IMR-90 (cell line): ENCODE measurements at regions not wholly inside any gene's neighbourhood (a gene's known extent, or its start where the extent isn't known, plus 50 kb on each side); places are given as distances from the start of the nearest gene placed in this dataset.

Source experiments
- ATAC-seq: fragments of 200-7000 bp; cut with Tn5 transposase; 2 replicates; pipeline ENCODE4 v1.9.1; 2020; ENCODE audit warnings: low read depth, mild to moderate bottlenecking, moderate library complexity
- BruUV-seq: library from RNA; stranded (reverse); fragments of 400-500 nt; replicated peaks from 2 replicates; lab custom pipeline; 2021; lab: Mats Ljungman, UMichigan
- CTCF ChIA-PET: fragments of 300-600 bp; formaldehyde crosslinking; extraction: SDS; loops from one replicate; lab custom pipeline; 2021; ENCODE audit warnings: antibody characterized with exemption; lab: Yijun Ruan, JAX
- POLR2A ChIA-PET: fragments of 300-600 bp; sonication (Branson Sonifier 250); formaldehyde crosslinking; loops from one replicate; lab custom pipeline; 2022; ENCODE audit warnings: antibody characterized with exemption; ENCODE audit not compliant: unreplicated experiment; lab: Charles Lee
- DNase-seq: peaks from one replicate; pipeline ENCODE4 v3.0.0; 2013
- H2AFZ ChIP-seq: replicated peaks from 2 replicates; pipeline ENCODE3; 2013; ENCODE audit warnings: low read length, mild to moderate bottlenecking; ENCODE audit not compliant: poor library complexity
- H2AK5ac ChIP-seq: 2 replicates; pipeline ENCODE4 v1.6.1; 2013; ENCODE audit warnings: low read depth, low read length, inconsistent platforms
- H2AK9ac ChIP-seq: replicated peaks from 2 replicates; pipeline ENCODE3; 2013; ENCODE audit warnings: mild to moderate bottlenecking, low read depth, low read length, moderate library complexity; ENCODE audit not compliant: poor library complexity
- H2BK120ac ChIP-seq: 2 replicates; pipeline ENCODE4 v1.6.1; 2013; ENCODE audit warnings: low read depth, low read length, inconsistent platforms
- H2BK15ac ChIP-seq: 3 replicates; pipeline ENCODE4 v1.6.1; 2013; ENCODE audit warnings: low read depth, low read length, inconsistent platforms
- H2BK20ac ChIP-seq: 2 replicates; pipeline ENCODE4 v1.6.1; 2013; ENCODE audit warnings: low read depth, mild to moderate bottlenecking, inconsistent platforms, low read length, moderate library complexity
- H2BK5ac ChIP-seq: 2 replicates; pipeline ENCODE4 v1.6.1; 2013; ENCODE audit warnings: mild to moderate bottlenecking, low read depth, low read length, inconsistent platforms; ENCODE audit not compliant: poor library complexity, severe bottlenecking
- H3K14ac ChIP-seq: replicated peaks from 2 replicates; pipeline ENCODE4 v1.6.1; 2013; ENCODE audit warnings: low read depth, low read length, inconsistent platforms
- H3K18ac ChIP-seq: 2 replicates; pipeline ENCODE4 v1.6.1; 2013; ENCODE audit warnings: low read depth, low read length, control low read depth
- H3K23ac ChIP-seq: 2 replicates; pipeline ENCODE4 v1.6.1; 2013; ENCODE audit warnings: low read depth, low read length, inconsistent platforms
- H3K27ac ChIP-seq: 2 replicates; pipeline ENCODE4 v1.5.1; 2013; ENCODE audit warnings: mild to moderate bottlenecking, control low read depth, low read length; ENCODE audit not compliant: insufficient read depth
- H3K27me3 ChIP-seq: 2 replicates; pipeline ENCODE4 v1.6.1; 2013; ENCODE audit warnings: low read length; ENCODE audit not compliant: control insufficient read depth, insufficient read depth
- H3K36me3 ChIP-seq: 2 replicates; pipeline ENCODE4 v1.6.1; 2013; ENCODE audit warnings: low read length, mixed read lengths; ENCODE audit not compliant: control insufficient read depth, insufficient read depth
- H3K4ac ChIP-seq: 2 replicates; pipeline ENCODE4 v1.6.1; 2013; ENCODE audit warnings: low read depth, low read length, inconsistent platforms
- H3K4me1 ChIP-seq: 2 replicates; pipeline ENCODE4 v1.6.1; 2013; ENCODE audit warnings: low read length, mixed read lengths; ENCODE audit not compliant: control insufficient read depth, insufficient read depth
- H3K4me2 ChIP-seq: 2 replicates; pipeline ENCODE4 v1.6.1; 2013; ENCODE audit warnings: low read depth, mild to moderate bottlenecking, control low read depth, low read length, moderate library complexity
- H3K4me3 ChIP-seq: 2 replicates; pipeline ENCODE4 v1.5.1; 2013; ENCODE audit warnings: low read depth, mild to moderate bottlenecking, control low read depth, low read length, moderate library complexity; ENCODE audit not compliant: insufficient read depth
- H3K56ac ChIP-seq: 2 replicates; pipeline ENCODE4 v1.6.1; 2013; ENCODE audit warnings: low read length, inconsistent platforms; ENCODE audit not compliant: insufficient read depth; ENCODE audit errors: extremely low read depth
- H3K79me1 ChIP-seq, 2 experiments: 2 replicates each; pipeline ENCODE4 v1.6.1; 2013; ENCODE audit warnings: low read length in 2 of 2, inconsistent platforms in 1 of 2, low read depth in 1 of 2
- H3K9ac ChIP-seq: 2 replicates; pipeline ENCODE4 v1.6.1; 2013; ENCODE audit warnings: low read depth, low read length, control low read depth
- H3K9me1 ChIP-seq: 2 replicates; pipeline ENCODE4 v1.6.1; 2013; ENCODE audit warnings: low read length, inconsistent platforms; ENCODE audit not compliant: insufficient read depth
- H3K9me3 ChIP-seq: 2 replicates; pipeline ENCODE4 v1.6.1; 2013; ENCODE audit warnings: low read length; ENCODE audit not compliant: control insufficient read depth, insufficient read depth
- H4K20me1 ChIP-seq: 2 replicates; pipeline ENCODE4 v1.6.1; 2013; ENCODE audit warnings: low read length, inconsistent platforms; ENCODE audit not compliant: insufficient read depth
- H4K5ac ChIP-seq: 2 replicates; pipeline ENCODE4 v1.6.1; 2013; ENCODE audit warnings: mild to moderate bottlenecking, low read depth, low read length, control low read depth
- H4K8ac ChIP-seq, 2 experiments: 2 replicates each; pipeline ENCODE4 v1.6.1; 2013; ENCODE audit warnings: low read depth in 2 of 2, low read length in 2 of 2, control low read depth in 1 of 2, inconsistent platforms in 1 of 2
- H4K91ac ChIP-seq: 2 replicates; pipeline ENCODE4 v1.6.1; 2013; ENCODE audit warnings: low read depth, low read length, inconsistent platforms; ENCODE audit not compliant: insufficient read depth
- BHLHE40 ChIP-seq: fragments of 150-350 bp; IDR thresholded peaks from 2 replicates; pipeline ENCODE4 v1.6.1; 2016; ENCODE audit warnings: mild to moderate bottlenecking, low read depth, low read length
- CEBPB ChIP-seq: IDR thresholded peaks from 2 replicates; pipeline ENCODE4 v1.6.1; 2012; ENCODE audit warnings: low read depth, low read length, improper control_type of control experiment
- CTCF ChIP-seq: conservative IDR thresholded peaks from 2 replicates; pipeline ENCODE4 v1.5.1; 2012; ENCODE audit warnings: mild to moderate bottlenecking, low read depth, low read length, improper control_type of control experiment
- ELK1 ChIP-seq: fragments of 150-350 bp; IDR thresholded peaks from 2 replicates; pipeline ENCODE4 v1.6.1; 2016; ENCODE audit warnings: low read depth, mild to moderate bottlenecking, low read length, moderate library complexity, borderline replicate concordance
- FOS ChIP-seq: fragments of 150-350 bp; IDR thresholded peaks from 2 replicates; pipeline ENCODE4 v1.6.1; 2016; ENCODE audit warnings: low read depth, low read length
- MAZ ChIP-seq: IDR thresholded peaks from 2 replicates; pipeline ENCODE4 v1.6.1; 2012; ENCODE audit warnings: low read depth, mild to moderate bottlenecking, low read length, improper control_type of control experiment, moderate library complexity, borderline replicate concordance
- NFE2L2 ChIP-seq: fragments of 150-350 bp; IDR thresholded peaks from 2 replicates; pipeline ENCODE4 v1.6.1; 2016; ENCODE audit warnings: low read depth, mild to moderate bottlenecking, low read length
- POLR2A ChIP-seq: IDR thresholded peaks from 2 replicates; pipeline ENCODE4 v1.6.1; 2012; ENCODE audit warnings: mild to moderate bottlenecking, low read depth, low read length
- RCOR1 ChIP-seq: IDR thresholded peaks from 2 replicates; pipeline ENCODE4 v1.6.1; 2012; ENCODE audit warnings: mild to moderate bottlenecking, low read length, improper control_type of control experiment; ENCODE audit not compliant: insufficient replicate concordance
- dilution Hi-C: fragments of 300-500 bp; cut with HindIII; formaldehyde crosslinking; loops from one replicate; pipeline ENCODE4 v1.14.3; 2018; ENCODE audit warnings: low sequenced_read_pairs; ENCODE audit not compliant: unreplicated experiment
- in situ Hi-C: fragments of 300-500 bp; cut with MboI; formaldehyde crosslinking; loops from 3 replicates; pipeline ENCODE4 v1.14.3; 2019; ENCODE audit warnings: low sequenced_read_pairs, inconsistent platforms, mixed read lengths
- intact Hi-C: fragments of 100-400 bp; cut with micrococcal nuclease; formaldehyde crosslinking; loops from 2 replicates; pipeline ENCODE4 v1.10.0; 2022

- CTCF ChIA-PET, result interaction anchor here (1.1 to 1.7 kb wide), 2 partner anchors 12 to 26 kb away, joined by 3 to 4 read pairs; no protein-coding TSS in a partner anchor
- peak overlapping the region; percentile 1; the same call in 1 of the 2 replicates for H3K4me2 ChIP-seq
Measured at GRCh38 chr6:100283285-100283684, 181.4 kb downstream of the SIM1 start.

More at GRCh38 chr6:100283285-100283684, 181.4 kb downstream of the SIM1 start:
- no TSS peak for BruUV-seq
- H2BK5ac ChIP-seq, result peak overlapping the region; percentile 32
- H3K14ac ChIP-seq, result no peak overlapping the region; the same call in 1 of the 2 replicates
- POLR2A ChIA-PET, result no interaction called here
- ATAC-seq, result peak; percentile 76
- no peak overlapping the region for H4K5ac ChIP-seq
- no peaks in the 10 kb centered on the region for H3K9me1 ChIP-seq
- H4K20me1 ChIP-seq, result no peaks in the 10 kb centered on the region
- no peak overlapping the region for H3K56ac ChIP-seq
- H3K4ac ChIP-seq, result peak overlapping the region; percentile 14; the same call in 1 of the 2 replicates
- dilution Hi-C loops, result no loop called here
- H3K9ac ChIP-seq, result no peak overlapping the region
- TF ChIP-seq FOS (peak; percentile 83), CEBPB (peak; percentile 20; the same call in 1 of the 2 replicates), MAZ (no peak), RCOR1 (no peak), NFE2L2 (no peak), POLR2A (no peak), ELK1 (no peak), CTCF (no peak), BHLHE40 (peak; percentile 55; the same call in 1 of the 2 replicates)
- no peak overlapping the region for H3K4me3 ChIP-seq
- H3K4me1 ChIP-seq, result no peaks in the 10 kb centered on the region; the same call in 1 of the 2 replicates
- intact Hi-C loops, result no loop called here
- no peak overlapping the region for H3K23ac ChIP-seq
- no peaks in the 10 kb centered on the region for H3K9me3 ChIP-seq
- H3K27me3 ChIP-seq, result no peaks in the 10 kb centered on the region
- H3K36me3 ChIP-seq, result no peaks in the 10 kb centered on the region
- H2AFZ ChIP-seq, result no peak overlapping the region
- H2AK5ac ChIP-seq, result no peak overlapping the region
- H2AK9ac ChIP-seq, result no peak overlapping the region
- peak overlapping the region; percentile 4; the same call in 1 of the 2 replicates for H3K18ac ChIP-seq
- peak overlapping the region; percentile 75 for H2BK120ac ChIP-seq
- DNase-seq, result peak; percentile 72
- no peak overlapping the region for H3K27ac ChIP-seq
- H4K91ac ChIP-seq, result peak overlapping the region; percentile 19; the same call in 1 of the 2 replicates
- peak overlapping the region in 1 of 2 experiments; percentile 32; a peak in 1 of 4 replicates for H4K8ac ChIP-seq
- no peaks in the 10 kb centered on the region for H3K79me1 ChIP-seq
- peak overlapping the region; percentile 9; the same call in 1 of the 3 replicates for H2BK15ac ChIP-seq
- H2BK20ac ChIP-seq, result peak overlapping the region; percentile 13; the same call in 1 of the 2 replicates
- in situ Hi-C loops, result no loop called here
